Transverse colon (tissue), 4 donors: ENCODE measurements at regions not wholly inside any gene's neighbourhood (a gene's known extent, or its start where the extent isn't known, plus 50 kb on each side); places are given as distances from the start of the nearest gene placed in this dataset.

ENCODE experiments used
- POLR2A ChIP-seq: fragments of 450-650 bp; IDR thresholded peaks from one replicate; pipeline ENCODE4 v1.6.1; 2016; ENCODE audit warnings: antibody characterized with exemption, mild to moderate bottlenecking, moderate library complexity
- POLR2AphosphoS5 ChIP-seq, 3 donors: sonication (generic); formaldehyde crosslinking; IDR thresholded peaks; one replicate each; pipeline ENCODE4 v1.6.1; 2016; ENCODE audit warnings: antibody characterized with exemption in 3 of 3
- TF ChIP-seq, protein P1 (sequence below), 5 experiments: fragments of 200-600 bp in 3 of 5; fragments of 450-650 bp in 2 of 5; sonication (generic) in 3 of 5; IDR thresholded peaks; 1 replicate in 2 of 5; 2 replicates in 3 of 5; pipeline ENCODE4 v1.5.1; 2016 to 2017; ENCODE audit warnings: antibody characterized with exemption in 5 of 5, inconsistent platforms in 3 of 5, mild to moderate bottlenecking in 2 of 5, moderate library complexity in 1 of 5

DNA sequence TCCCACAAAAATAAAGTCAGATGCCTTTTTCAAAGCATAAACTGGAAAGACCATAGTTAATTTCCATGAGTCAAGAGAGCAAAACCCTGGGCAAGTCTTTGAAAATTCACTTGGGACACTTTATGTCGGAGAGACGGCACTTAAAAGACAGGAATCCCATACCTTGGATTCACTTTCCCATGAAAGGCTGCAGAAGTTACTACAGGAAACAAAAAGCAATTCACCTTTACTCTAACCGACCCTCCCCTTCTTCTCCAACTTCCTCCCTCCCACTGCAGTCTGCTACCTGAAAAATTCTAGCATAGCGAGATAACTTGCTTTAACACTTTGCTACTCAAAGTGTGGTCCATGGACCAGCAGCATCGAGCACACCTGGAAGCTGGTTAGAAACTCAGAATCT lies 539.1 kb upstream of the JAG1 start:
- TF ChIP-seq, protein P1, sequence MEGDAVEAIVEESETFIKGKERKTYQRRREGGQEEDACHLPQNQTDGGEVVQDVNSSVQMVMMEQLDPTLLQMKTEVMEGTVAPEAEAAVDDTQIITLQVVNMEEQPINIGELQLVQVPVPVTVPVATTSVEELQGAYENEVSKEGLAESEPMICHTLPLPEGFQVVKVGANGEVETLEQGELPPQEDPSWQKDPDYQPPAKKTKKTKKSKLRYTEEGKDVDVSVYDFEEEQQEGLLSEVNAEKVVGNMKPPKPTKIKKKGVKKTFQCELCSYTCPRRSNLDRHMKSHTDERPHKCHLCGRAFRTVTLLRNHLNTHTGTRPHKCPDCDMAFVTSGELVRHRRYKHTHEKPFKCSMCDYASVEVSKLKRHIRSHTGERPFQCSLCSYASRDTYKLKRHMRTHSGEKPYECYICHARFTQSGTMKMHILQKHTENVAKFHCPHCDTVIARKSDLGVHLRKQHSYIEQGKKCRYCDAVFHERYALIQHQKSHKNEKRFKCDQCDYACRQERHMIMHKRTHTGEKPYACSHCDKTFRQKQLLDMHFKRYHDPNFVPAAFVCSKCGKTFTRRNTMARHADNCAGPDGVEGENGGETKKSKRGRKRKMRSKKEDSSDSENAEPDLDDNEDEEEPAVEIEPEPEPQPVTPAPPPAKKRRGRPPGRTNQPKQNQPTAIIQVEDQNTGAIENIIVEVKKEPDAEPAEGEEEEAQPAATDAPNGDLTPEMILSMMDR (IDR thresholded peaks at IDR 0.05), result no peak
- TF ChIP-seq POLR2A, result no peak
- TF ChIP-seq POLR2AphosphoS5 (IDR thresholded peaks at IDR 0.05), result no peak
